ENCODE measurements at regions not wholly inside any gene's neighbourhood (a gene's known extent, or its start where the extent isn't known, plus 50 kb on each side); places are given as distances from the start of the nearest gene placed in this dataset.

DNA sequence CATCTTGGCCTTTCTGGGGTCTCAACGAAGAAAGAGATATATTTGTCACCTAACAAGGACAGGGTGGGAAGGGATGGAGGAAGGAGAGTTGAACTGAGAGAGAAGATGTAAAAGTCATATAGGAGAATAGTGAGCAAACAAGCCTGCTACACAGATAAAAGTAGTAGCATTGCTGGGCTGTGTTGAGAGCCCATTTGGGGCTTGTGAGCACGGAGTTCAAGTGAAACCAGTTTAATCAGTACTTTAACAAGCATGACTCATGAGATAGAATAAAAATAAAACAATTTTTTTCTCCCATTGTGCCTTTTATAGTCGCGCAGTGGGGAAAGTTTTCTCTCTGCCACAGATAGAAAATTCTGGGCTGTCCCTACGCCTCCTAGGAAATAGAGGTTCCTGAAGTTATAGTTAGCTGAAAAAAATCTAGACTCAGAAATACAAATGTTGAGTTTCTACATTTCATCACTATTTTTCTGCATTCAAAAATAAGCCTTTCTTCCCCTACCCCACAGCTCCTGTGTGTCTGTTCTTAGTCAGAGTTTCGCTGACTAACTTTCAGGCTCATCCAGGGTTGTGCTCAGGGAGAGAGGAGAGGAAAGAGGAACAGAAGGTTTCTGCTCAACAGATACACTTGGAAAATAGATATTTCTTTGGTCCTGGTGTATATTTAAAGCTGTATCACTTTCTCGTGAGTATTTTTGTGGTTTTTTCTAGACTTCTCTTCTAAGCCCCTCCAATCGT, 395.8 kb upstream of the ADAMTSL1 start:
- DNase-seq = no peak

DNA sequence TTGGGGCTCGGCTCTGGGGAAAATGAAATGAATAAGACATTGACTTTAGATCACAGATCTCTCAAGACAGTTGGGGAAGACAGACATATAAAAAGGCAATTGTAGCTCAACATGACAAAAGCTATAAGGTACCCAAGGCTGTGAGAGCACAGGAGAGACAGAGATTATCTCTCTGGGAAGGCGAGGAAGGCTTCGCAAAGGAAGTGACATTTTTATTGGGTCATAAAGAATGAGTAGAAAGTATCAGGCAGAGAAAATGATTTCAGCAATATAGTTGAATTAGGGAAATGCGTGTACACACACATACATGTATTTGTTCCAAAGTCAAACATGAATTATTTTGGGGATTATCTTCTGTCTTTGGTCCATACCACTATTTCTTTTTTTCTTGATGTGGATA, 381.8 kb upstream of the ADAMTSL1 start:
- no peak for DNase-seq

DNA sequence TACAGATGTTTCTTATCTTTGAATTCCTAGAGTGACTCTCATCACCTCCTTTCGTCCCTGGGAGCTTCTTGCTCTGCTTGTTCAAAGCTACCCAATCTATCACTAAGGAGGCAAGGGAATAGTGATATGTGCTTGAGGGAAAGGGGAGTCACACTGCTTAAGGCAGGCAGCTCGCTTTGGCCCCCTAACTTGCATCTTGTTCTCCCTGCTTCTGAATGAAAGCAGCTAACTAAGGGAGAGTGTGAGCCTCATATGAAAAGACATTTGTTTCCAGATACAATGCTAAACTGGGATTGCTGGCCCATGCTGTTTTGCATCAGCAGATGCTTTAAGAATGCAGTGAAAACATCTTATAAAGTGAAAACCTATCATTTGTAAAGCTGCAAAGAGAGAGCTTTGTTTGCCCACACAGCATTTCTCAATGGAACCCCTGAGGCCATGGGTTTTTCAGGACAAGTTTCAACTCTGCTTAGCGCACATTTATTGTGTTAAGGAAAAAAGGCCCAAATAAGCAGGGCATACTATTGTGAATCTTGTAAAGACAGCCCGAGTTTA, 367.9 kb upstream of the ADAMTSL1 start:
- no peak for DNase-seq

DNA sequence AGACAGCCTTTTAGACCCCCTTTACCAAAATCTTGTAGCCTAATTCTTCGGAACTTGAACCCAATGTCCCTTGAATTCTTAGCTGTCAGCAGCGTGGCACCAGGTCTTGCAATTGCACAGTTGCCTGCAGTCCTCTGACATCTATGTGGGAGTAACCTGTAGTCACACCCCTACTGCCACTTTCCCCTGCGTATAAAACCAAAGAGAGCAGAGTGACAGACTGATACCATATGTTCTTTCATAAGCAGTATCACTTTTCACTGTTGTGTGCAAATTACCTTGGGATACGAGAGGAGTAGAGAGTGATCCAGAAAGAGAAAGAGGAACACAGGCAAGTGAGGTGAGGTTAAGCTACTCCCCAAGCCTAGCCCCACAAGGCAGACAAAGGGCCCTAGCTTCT, 364.3 kb upstream of the ADAMTSL1 start:
- DNase-seq = no peak

DNA sequence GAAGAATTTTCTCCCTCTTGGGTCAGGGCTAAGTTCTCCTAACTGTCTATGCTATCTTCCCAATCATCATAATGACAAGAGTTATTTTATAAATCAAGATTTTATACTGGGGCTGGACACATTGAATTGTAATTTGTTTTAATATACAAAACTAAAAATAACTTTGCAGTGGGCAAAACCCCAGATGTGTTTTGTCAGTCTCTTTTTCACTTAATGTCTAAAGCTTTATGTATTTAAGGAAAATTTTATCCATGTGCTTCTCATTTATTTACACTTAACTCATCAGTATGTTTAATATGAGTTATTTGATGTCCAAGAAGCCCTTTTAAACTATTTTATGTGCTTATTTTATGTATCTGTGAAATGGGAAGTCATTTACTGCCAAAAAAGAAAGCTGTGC, 362.8 kb upstream of the ADAMTSL1 start:
- DNase-seq = no peak

DNA sequence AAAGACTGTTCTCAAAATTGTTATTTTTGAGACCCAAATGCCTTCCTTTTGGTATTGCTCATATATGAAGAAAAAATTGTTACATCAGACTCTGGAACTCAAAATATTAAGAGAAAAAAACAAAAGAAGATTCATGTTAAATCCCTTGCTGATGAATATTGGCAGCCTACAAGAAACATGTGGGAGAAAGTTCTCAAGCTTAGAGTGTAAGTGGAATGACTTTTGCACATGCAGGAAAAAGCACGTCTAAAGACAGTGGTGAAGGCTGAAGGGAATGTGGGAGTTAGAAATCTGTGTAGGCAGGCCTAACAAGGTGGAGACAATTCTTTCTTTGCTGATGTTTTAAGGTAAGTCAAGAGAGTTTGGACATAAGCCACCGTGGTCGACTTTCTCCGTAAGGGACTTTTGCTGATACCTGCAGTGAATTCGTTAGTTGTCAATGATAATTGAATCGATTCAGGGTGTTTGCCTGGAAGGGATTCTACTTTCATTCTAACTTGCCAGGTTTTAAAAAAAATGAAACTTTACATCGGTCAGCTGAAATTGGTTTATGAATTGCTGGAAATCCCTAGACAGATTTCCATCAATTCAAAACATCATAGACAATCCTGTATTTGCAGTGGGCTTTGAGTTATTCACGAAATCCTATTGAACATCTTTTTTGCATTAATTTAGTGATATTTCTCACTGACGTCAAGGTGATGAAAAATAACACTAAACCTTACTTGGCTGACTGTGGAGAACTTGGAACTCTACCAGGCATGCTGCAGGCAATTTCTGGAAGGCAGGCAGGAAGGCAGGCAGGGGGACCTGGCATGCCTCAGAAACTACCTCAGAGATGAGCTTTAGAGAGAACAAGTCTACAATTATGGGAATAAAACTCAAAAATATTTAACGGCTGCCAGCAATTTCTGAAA, 359.1 kb upstream of the ADAMTSL1 start:
- no peak for DNase-seq

DNA sequence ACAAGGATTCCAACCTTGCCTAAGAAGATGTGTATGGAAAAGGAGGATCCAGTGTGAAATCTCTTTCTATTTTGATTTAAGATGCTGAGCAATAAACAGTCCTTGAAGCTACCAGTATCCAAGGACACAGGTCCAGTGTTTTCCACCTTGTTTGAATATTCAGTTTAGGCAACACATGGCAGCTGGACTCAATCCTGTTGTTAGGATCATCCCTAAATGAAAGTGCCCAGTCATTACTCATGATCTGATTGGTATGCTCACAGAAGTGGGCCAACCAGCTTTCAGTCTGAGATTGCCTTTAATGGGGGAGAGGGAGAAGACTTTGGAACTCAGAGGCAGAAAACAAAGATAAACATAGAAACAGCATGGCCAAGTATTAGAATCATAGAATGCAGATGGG, 355.7 kb upstream of the ADAMTSL1 start:
- DNase-seq = no peak

DNA sequence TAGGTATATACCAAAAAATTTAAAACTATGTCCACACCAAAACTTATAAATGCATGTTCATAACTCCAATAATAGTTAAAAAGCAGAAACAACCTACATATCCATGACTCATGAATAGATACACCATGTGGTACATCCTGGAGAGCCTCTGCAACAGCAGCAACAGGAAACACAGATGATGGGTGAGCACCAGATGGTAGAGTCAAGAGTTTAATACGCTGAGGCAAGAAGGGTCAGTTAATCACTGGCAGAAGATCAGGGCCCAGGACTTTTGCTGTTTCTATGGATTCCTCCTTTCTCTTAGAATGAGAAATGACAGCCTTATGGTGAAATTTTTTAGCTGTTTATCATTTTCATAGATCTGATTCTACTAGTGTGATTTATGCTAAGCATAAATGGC, 351.8 kb upstream of the ADAMTSL1 start:
- no peak for DNase-seq

DNA sequence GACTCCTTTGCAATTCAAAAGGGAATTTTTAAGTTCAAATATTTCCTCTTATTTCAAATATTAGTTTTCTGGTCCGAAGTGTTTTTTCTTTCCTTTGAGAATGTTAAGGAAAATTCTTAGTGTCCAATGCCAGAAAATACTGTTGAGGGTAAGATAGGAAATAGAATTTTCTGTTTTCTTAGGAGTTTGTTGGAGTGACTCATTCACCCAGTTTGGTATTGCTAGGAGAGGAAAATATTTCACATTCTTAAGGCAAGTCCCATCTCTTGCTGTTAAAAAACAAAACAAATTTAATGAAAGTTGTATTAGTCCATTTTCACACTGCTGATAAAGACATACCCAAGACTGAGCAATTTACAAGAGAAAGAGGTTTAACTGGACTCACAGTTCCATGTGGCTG, 349.2 kb upstream of the ADAMTSL1 start:
- DNase-seq = no peak

DNA sequence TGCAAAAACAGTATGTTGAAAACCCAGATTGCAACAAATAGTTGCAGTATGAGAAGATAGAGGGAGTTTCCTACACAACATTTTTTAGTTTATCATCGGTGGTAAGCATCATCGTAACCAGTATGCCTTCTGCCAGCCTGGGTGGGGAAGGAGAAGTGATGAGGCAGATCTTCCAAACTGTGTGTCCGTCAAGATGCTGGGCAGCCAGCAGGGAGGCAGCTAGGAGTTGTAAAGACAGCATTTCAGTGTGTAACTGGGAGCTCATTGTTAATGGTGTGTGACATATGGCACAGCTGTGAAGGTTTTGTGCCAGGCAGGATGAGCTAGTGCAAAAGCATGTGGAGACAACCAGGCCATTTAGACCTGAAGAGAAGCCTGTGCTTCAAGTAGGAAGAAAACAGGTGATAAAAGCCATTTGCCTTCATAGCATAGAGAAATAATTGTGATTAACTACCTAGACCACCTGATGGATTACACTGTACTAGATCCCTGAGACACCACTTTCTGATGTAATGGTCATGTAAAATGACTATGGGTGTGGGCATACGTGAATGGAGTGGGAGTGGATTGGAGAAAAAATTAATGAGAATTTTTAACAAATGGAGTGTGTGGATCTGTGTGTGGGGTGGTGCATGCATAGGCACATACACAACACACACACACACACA, 347.0 kb upstream of the ADAMTSL1 start:
- no peak for DNase-seq

DNA sequence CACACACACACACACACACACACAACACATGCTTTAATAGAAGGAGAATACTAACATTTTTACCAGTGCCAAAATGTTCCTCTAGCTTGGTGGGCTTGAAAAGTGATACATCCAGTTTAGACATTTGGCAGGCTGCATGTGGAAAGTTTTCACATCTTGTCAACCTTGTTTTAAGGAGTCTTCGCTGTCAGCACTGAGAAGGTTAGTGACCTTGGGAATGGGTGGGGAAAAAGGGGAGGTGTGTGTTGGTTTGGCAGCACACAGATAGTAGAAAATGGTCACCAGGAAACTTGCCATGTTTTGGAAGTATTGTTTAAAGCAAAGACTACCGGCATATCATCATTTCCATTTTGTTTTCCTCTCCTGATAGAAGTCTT, 346.5 kb upstream of the ADAMTSL1 start:
- no peak for DNase-seq

DNA sequence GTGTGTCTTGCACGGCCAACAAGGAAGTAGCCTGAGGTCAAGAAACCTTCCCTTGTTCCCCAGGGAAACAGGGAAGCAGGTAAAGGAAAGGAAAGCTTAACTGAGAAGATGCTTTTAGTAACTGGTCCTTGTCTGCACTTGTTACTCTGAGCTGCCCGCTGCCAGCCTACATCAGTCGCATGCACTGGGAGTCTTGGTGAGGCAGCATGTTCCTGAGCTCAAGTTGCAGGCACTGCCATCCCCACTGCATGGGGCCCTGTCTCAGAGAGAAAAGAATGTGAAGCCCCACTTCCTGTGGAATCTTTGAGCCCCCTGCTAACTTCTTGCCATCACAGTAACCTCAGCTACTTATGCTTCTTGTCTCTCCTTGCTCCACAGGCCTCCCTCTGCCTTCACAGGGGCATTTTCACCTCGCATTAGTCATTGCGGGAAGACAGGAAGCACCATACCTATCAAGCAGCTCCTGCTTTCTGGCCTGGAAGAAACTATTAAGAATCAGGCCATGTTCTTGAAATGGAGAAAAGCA, 344.1 kb upstream of the ADAMTSL1 start:
- DNase-seq = no peak

DNA sequence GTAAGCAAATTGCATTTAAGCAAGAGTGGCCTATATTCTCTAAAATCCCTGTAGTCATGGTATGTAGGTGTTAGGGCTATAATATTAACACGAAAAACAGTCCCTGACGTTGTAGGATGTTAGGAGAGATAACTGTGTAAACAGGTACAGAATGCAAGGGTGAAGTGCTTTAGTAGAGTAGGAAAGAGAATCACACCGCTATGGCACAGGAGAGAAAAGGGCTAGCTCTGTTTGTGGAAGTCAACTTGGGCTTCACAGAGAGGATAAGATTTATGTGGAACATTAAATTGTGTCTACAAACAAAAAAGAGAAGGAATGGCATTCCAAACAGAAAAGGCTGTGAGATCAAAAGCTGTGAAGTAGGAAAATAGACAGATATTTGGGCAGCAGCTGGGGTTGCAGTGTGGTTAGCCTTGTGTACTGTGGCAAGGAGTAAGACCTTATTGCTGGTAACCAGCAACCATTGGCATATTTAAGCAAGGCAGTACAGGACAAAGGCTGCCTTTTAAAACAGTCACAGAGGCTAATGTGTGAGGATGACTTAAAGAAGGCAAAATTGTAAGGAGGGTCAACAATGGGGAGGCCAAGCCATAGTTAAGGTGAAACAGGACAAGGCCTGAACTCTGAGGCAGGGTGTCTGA, 337.5 kb upstream of the ADAMTSL1 start:
- no peak for DNase-seq

DNA sequence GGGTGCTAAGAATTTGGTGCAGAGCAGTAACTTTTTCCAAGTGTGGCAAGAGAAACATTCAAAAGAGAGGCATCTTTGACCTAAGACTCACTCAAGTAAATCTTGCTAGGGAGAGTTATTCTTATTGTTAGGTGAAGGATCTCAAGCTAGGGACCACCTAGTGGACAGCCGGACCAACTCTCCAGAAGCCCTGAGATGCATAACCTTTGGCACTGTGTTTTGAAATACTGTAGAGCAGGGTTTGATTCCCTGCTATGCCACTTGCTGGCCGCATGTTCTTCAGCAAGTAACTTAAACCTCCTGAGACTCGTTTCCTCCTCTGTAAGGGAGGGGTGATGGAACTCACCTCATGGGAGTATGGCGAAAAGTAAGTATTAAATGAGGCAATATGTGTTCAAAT, 336.1 kb upstream of the ADAMTSL1 start:
- no peak for DNase-seq

DNA sequence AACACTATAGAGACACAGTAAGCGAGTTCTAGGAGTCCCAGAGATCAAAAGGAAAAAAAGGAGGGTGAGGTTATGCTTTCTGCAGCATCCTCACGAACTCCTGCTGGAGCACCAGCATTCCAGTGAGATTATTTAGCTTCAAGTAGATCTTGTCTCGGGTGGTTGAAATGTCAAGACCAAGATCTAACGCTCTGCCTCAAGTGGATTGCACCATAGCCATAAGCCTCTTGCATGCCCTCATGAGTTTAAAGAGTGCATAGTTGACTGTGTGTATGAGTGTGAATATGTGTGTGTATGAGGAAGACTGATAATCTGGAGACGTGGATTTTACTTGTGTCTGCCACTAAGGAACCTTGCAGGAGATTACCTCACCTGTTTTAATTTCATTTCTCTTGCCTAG, 335.3 kb upstream of the ADAMTSL1 start:
- no peak for DNase-seq

DNA sequence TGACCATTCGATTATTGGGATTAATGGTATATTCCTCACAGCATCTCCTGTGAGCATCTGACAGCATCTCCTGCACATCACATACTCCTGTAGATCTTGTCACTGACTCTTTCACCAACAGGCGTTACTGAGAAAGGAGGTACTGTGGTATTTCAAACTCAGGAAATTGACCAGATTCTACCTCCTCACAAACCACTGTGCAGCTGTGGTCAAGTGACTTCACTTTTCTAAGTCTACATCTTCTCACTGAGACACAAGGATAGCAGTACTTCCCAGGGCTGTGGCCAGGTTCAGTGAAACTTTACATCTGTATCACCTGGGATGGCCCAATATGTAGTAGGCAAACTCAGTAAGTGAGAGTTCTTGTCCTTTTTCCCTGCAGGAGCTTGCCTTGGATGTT, 332.3 kb upstream of the ADAMTSL1 start:
- DNase-seq = no peak

DNA sequence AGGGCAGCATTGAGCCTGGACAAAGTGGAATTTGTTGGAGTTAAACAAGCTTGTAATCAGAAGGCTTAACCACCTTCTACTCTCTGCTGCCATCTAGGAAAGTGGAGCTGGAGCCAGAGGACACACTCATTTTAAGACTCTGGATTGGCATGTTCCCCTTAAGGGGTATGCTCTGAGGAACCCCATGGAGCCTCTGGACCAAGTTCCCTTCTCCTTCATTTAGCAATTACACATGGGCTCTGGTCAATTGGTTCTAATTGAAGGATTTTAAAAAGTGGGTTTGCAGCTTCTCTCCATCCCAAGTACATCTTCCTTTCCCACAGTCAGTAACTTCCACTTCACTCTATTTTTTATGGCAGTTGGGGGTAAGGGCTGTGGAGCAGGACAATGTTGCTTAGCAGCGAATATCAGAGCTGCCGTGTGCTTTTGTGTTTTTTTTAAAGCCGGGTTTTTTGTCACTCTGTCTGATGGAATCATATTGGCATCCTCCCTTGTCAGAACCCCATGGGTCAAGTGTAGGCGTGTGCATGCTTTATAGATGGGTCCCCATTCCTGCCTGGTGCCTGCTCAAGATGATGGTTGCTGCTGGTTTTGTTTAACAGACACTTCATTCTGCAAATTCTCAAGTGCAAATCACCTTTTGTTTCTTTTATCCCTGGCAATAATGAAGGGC, 330.7 kb upstream of the ADAMTSL1 start:
- DNase-seq = no peak

DNA sequence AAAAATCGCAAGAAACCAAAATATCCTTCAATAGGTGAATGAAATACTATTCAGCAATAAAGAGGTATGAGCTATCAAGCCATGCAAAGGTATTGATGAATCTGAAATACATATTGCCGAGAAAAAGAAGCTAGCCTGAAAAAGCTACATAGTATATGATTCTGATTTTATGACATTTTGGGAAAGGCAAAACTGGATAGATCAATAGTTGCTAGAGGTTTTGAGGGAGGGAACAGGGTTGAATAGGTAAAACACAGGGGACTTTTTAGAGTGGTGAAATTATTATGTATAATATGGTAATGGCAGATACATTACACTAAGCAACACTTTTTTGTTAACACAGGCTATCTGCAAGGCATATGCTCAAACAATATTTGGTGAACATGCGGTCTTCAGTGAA, 327.6 kb upstream of the ADAMTSL1 start:
- no peak for DNase-seq

DNA sequence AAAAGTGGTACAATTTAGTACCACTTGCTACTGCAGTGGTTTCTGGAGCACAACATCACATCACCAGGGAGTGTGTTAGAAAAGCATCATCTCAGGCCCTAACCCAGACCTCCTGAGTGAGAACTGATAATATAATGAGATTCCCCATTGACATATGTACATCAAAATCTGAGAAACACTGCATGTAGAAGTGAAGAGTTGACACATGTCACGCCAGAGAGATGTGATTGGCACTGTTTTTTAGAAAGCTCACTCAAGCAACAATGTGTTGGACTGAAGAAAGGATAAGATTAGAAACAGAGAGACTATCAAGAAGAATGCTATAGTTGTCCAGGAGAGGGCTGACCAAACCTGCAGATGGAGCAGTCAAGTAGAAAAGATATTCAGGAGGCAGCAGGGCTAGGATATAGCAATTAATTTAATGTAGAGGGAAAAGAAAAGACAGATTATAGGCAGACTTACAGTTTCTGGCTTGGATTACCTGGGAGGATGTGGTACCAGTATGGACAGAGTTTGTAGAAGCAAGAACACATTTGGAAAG, 324.4 kb upstream of the ADAMTSL1 start:
- no peak for DNase-seq

DNA sequence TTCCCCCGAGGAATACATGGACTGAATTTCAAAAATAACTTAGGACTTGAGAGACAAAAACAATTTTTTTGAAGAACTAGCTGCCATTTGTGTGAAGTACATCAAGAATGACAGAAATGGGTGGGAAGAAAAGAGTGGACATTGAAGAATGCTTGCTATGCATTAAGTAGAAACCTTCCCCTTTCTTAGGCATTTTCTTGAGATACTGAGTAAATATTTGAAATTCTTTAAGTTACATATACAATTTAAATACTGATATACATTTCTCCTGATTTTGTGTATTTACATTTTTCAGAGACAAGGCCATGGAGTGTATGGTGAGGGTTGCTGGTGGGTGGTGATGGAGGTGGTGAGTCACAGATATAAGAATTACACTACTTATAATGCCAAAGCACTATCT, 319.3 kb upstream of the ADAMTSL1 start:
- no peak for DNase-seq

DNA sequence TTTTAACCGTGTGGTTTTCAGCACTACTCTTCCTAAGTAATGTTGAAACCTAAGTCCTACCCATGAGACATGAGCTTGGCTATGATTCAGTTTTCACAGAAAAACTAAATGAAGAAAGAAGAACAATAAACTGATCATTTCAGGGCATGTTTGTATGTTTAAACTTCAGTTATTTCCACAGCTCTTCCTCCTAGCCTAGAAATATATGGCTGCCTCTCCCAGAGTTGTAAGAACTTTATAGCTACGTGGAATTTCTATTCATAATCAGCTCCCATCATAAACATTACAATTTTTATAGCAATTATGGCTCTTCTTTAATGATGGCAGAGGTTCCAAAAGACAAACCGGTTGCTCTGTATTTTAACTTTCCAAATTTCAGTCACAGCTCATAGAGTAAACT, 314.7 kb upstream of the ADAMTSL1 start:
- no peak for DNase-seq

DNA sequence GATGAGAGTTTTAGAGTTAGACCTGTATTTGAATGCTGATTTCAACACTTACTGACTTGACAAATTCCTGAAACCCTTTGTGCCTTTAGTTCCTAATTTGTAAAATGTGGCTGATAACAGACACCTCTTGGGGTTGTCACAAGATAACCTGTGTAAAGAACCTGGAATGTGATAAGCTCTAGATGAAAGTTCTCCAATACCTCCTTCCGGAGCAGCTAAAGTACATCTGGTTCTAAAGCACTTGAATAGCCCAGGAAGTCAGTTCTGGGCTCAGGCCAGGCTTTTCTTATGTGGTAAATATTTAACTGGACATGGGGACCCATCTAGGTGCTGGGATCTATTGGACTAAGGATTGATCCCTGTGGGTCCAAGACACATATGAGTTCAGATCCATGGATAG, 310.8 kb upstream of the ADAMTSL1 start:
- DNase-seq = no peak
